PC-3 (cell line): ENCODE measurements at regions not wholly inside any gene's neighbourhood (a gene's known extent, or its start where the extent isn't known, plus 50 kb on each side); places are given as distances from the start of the nearest gene placed in this dataset.

Experiments used
- CTCF ChIP-seq: fragments of 300-600 bp; sonication (generic); conservative IDR thresholded peaks from 2 replicates; pipeline ENCODE4 v1.5.1; 2017; ENCODE audit warnings: antibody characterized with exemption, low read depth, mild to moderate bottlenecking, low read length
- EZH2phosphoT487 ChIP-seq: fragments of 300-600 bp; sonication (generic); IDR thresholded peaks from 2 replicates; pipeline ENCODE4 v1.6.1; 2018; ENCODE audit warnings: mild to moderate bottlenecking, antibody characterized with exemption, low read length, borderline replicate concordance

- no peak for TF ChIP-seq CTCF
- TF ChIP-seq EZH2phosphoT487, result no peak
Observed at GRCh38 chr16:54649876-54650275, 280.8 kb upstream of the IRX5 start.
